H1 (cell line): ENCODE measurements at regions not wholly inside any gene's neighbourhood (a gene's known extent, or its start where the extent isn't known, plus 50 kb on each side); places are given as distances from the start of the nearest gene placed in this dataset.

Source experiments
- CTCF ChIA-PET: fragments of 300-600 bp; sonication (Branson Sonifier 250); formaldehyde crosslinking; loops from one replicate; lab custom pipeline; 2021; ENCODE audit not compliant: partially characterized antibody; lab: Charles Lee
- POLR2A ChIA-PET: fragments of 300-600 bp; sonication (Branson Sonifier 250); formaldehyde crosslinking; loops from one replicate; lab custom pipeline; 2021; ENCODE audit warnings: inconsistent platforms; ENCODE audit not compliant: partially characterized antibody; lab: Charles Lee
- DNase-seq, 2 experiments: peaks; one replicate each; pipeline versions ENCODE4 v3.0.0 to v3.0.0-alpha.2; 2010 to 2022; ENCODE audit warnings: low spot score in 2 of 2, low read depth in 1 of 2, mixed read lengths in 1 of 2
- FAIRE-seq: peaks from 2 replicates; lab custom pipeline; 2011; peaks lifted over from hg19 to GRCh38; lab: Jason Lieb, UNC
- H2AFZ ChIP-seq: 2 replicates; pipeline ENCODE4 v1.8.1; 2012; ENCODE audit warnings: low read length, inconsistent platforms
- H2AK5ac ChIP-seq: 2 replicates; pipeline ENCODE4 v1.6.1; 2013; ENCODE audit warnings: low read depth, low read length
- H2BK120ac ChIP-seq: replicated peaks from 2 replicates; pipeline ENCODE3; 2013; ENCODE audit warnings: low read depth, low read length, inconsistent platforms
- H2BK12ac ChIP-seq: 2 replicates; pipeline ENCODE4 v1.6.1; 2013; ENCODE audit warnings: low read depth, low read length
- H2BK15ac ChIP-seq: 2 replicates; pipeline ENCODE4 v1.6.1; 2013; ENCODE audit warnings: low read length
- H2BK20ac ChIP-seq: 2 replicates; pipeline ENCODE4 v1.6.1; 2013; ENCODE audit warnings: low read length
- H2BK5ac ChIP-seq: 2 replicates; pipeline ENCODE4 v1.6.1; 2013; ENCODE audit warnings: low read depth, low read length
- H3K14ac ChIP-seq: 2 replicates; pipeline ENCODE4 v1.6.1; 2013; ENCODE audit warnings: inconsistent platforms; ENCODE audit not compliant: insufficient read length
- H3K18ac ChIP-seq: 2 replicates; pipeline ENCODE4 v1.6.1; 2013; ENCODE audit warnings: low read length; ENCODE audit errors: extremely low read depth
- H3K23ac ChIP-seq: 2 replicates; pipeline ENCODE4 v1.6.1; 2013; ENCODE audit warnings: inconsistent platforms; ENCODE audit not compliant: insufficient read length
- H3K23me2 ChIP-seq: 2 replicates; pipeline ENCODE4 v1.6.1; 2013; ENCODE audit warnings: low read depth, low read length
- H3K27ac ChIP-seq: 2 replicates; pipeline ENCODE4 v1.6.1; 2011; ENCODE audit warnings: low read depth, low read length, inconsistent platforms
- H3K27me3 ChIP-seq, 4 experiments: replicated peaks in 1 of 4; 1 replicate in 1 of 4; 2 replicates in 3 of 4; pipeline versions ENCODE4 v1.6.1 to v1.8.1; 2011 to 2013; ENCODE audit warnings: low read length in 3 of 4, mild to moderate bottlenecking in 3 of 4, inconsistent platforms in 2 of 4, mixed read lengths in 2 of 4, moderate library complexity in 1 of 4; ENCODE audit not compliant: control insufficient read depth in 3 of 4, insufficient read depth in 3 of 4; ENCODE audit errors: extremely low read depth in 1 of 4
- H3K36me3 ChIP-seq, 4 experiments: 2 replicates each; pipeline versions ENCODE4 v1.6.1 to v1.8.1; 2011 to 2013; ENCODE audit warnings: mild to moderate bottlenecking in 4 of 4, low read length in 3 of 4, moderate library complexity in 2 of 4, control low read depth in 1 of 4, inconsistent platforms in 1 of 4; ENCODE audit not compliant: insufficient read depth in 4 of 4, control insufficient read depth in 2 of 4
- H3K4ac ChIP-seq: replicated peaks from 2 replicates; pipeline ENCODE3; 2013; ENCODE audit warnings: low read length, low read depth, mixed read lengths, inconsistent platforms; ENCODE audit not compliant: insufficient read length
- H3K4me1 ChIP-seq, 4 experiments: replicated peaks in 1 of 4; 1 replicate in 1 of 4; 2 replicates in 3 of 4; pipeline versions ENCODE4 v1.6.1 to v1.8.1; 2011 to 2013; ENCODE audit warnings: low read length in 3 of 4, inconsistent platforms in 2 of 4, mixed read lengths in 1 of 4; ENCODE audit not compliant: insufficient read depth in 4 of 4, control insufficient read depth in 3 of 4
- H3K4me2 ChIP-seq, 2 experiments: 2 replicates each; pipeline versions ENCODE4 v1.6.1 to v1.8.1; 2011 to 2013; ENCODE audit warnings: low read depth in 2 of 2, low read length in 2 of 2, control low read depth in 1 of 2, inconsistent platforms in 1 of 2, mild to moderate bottlenecking in 1 of 2; ENCODE audit not compliant: insufficient read depth in 1 of 2
- H3K4me3 ChIP-seq, 4 experiments: fragments of 200-600, 300-600 bp in 1 of 4; sonication (generic), shearing (Covaris generic), sonication (Bioruptor Twin) in 1 of 4; 2 replicates each; pipeline versions ENCODE4 v1.5.1 to v1.8.1; 2011 to 2016; ENCODE audit warnings: low read length in 4 of 4, low read depth in 3 of 4, control low read depth in 2 of 4, inconsistent platforms in 2 of 4, mild to moderate bottlenecking in 2 of 4, mixed read lengths in 1 of 4, moderate library complexity in 1 of 4; ENCODE audit not compliant: insufficient read depth in 2 of 4; ENCODE audit errors: extremely low read depth in 1 of 4
- H3K56ac ChIP-seq: replicated peaks from 2 replicates; pipeline ENCODE3; 2013; ENCODE audit warnings: low read depth, mild to moderate bottlenecking, mixed read lengths, low read length, inconsistent platforms; ENCODE audit not compliant: insufficient read length
- H3K79me1 ChIP-seq: 2 replicates; pipeline ENCODE4 v1.6.1; 2013; ENCODE audit warnings: low read depth, low read length, control low read depth
- H3K79me2 ChIP-seq, 2 experiments: 2 replicates each; pipeline versions ENCODE4 v1.6.1 to v1.8.1; 2012 to 2013; ENCODE audit warnings: low read length in 2 of 2, mild to moderate bottlenecking in 2 of 2, inconsistent platforms in 1 of 2; ENCODE audit not compliant: insufficient read depth in 2 of 2, control insufficient read depth in 1 of 2
- H3K9ac ChIP-seq, 4 experiments: replicated peaks in 1 of 4; 1 replicate in 1 of 4; 2 replicates in 3 of 4; pipeline versions ENCODE4 v1.6.1 to v1.8.1; 2011 to 2013; ENCODE audit warnings: low read depth in 3 of 4, low read length in 3 of 4, control low read depth in 2 of 4, mild to moderate bottlenecking in 2 of 4, moderate library complexity in 2 of 4, inconsistent platforms in 1 of 4; ENCODE audit errors: extremely low read depth in 1 of 4
- H3K9me3 ChIP-seq, 2 experiments: 2 replicates each; pipeline versions ENCODE4 v1.6.1 to v1.8.1; 2012 to 2013; ENCODE audit warnings: mild to moderate bottlenecking in 2 of 2, moderate library complexity in 2 of 2, control low read depth in 1 of 2, inconsistent platforms in 1 of 2, low read depth in 1 of 2, low read length in 1 of 2, mixed read lengths in 1 of 2; ENCODE audit not compliant: insufficient read depth in 2 of 2
- H4K20me1 ChIP-seq, 2 experiments: replicated peaks in 1 of 2; 2 replicates each; pipeline versions ENCODE3 to v1.8.1; 2011 to 2013; ENCODE audit warnings: inconsistent platforms in 2 of 2, low read length in 2 of 2, mild to moderate bottlenecking in 1 of 2; ENCODE audit not compliant: insufficient read depth in 2 of 2, control insufficient read depth in 1 of 2
- H4K5ac ChIP-seq: 2 replicates; pipeline ENCODE4 v1.6.1; 2013; ENCODE audit warnings: low read length, low read depth, mixed read lengths, inconsistent platforms; ENCODE audit not compliant: insufficient read length
- H4K8ac ChIP-seq: 2 replicates; pipeline ENCODE4 v1.8.0; 2013; ENCODE audit warnings: mild to moderate bottlenecking, moderate library complexity, low read length, inconsistent platforms; ENCODE audit not compliant: insufficient read depth; ENCODE audit errors: extremely low read depth
- H4K91ac ChIP-seq: replicated peaks from 2 replicates; pipeline ENCODE3; 2013; ENCODE audit warnings: low read length, mixed read lengths, inconsistent platforms; ENCODE audit not compliant: insufficient read length
- ASH2L ChIP-seq: fragments of 200-600, 300-600 bp; sonication (generic); IDR thresholded peaks from one replicate; pipeline ENCODE4 v1.7.1; 2017; ENCODE audit warnings: low read length
- BRCA1 ChIP-seq: IDR thresholded peaks from 2 replicates; pipeline ENCODE4 v1.6.1; 2012; ENCODE audit warnings: low read depth, low read length, improper control_type of control experiment
- CHD2 ChIP-seq: IDR thresholded peaks from 2 replicates; pipeline ENCODE4 v1.6.1; 2012; ENCODE audit warnings: low read length, improper control_type of control experiment
- GABPA ChIP-seq: IDR thresholded peaks from 2 replicates; pipeline ENCODE4 v1.6.1; 2011; ENCODE audit warnings: mild to moderate bottlenecking, low read length, moderate library complexity, borderline replicate concordance; ENCODE audit not compliant: insufficient read depth
- KDM1A ChIP-seq: fragments of 200-600, 300-600 bp; sonication (generic); IDR thresholded peaks from 2 replicates; pipeline ENCODE4 v1.7.1; 2016; ENCODE audit warnings: mild to moderate bottlenecking, low read length, borderline replicate concordance
- POU5F1 ChIP-seq: IDR thresholded peaks from 2 replicates; pipeline ENCODE4 v1.6.1; 2011; ENCODE audit warnings: low read depth, mild to moderate bottlenecking, low read length, moderate library complexity
- RAD21 ChIP-seq, 2 experiments: IDR thresholded peaks in 1 of 2; conservative IDR thresholded peaks in 1 of 2; 2 replicates each; pipeline ENCODE4 v1.6.1; 2011; ENCODE audit warnings: low read depth in 2 of 2, low read length in 2 of 2, improper control_type of control experiment in 1 of 2, inconsistent platforms in 1 of 2, mild to moderate bottlenecking in 1 of 2, moderate library complexity in 1 of 2
- SAP30 ChIP-seq: fragments of 300-600 bp; sonication (generic); IDR thresholded peaks from 2 replicates; pipeline ENCODE4 v1.7.1; 2012; ENCODE audit warnings: low read length, moderate library complexity, mild to moderate bottlenecking, inconsistent platforms; ENCODE audit not compliant: insufficient read depth, insufficient replicate concordance
- SIRT6 ChIP-seq: IDR thresholded peaks from one replicate; pipeline ENCODE4 v1.7.1; 2012; ENCODE audit warnings: low read length, inconsistent platforms
- SUZ12 ChIP-seq: fragments of 200-600 bp; sonication (generic); IDR thresholded peaks from 2 replicates; pipeline ENCODE4 v1.6.1; 2012; ENCODE audit warnings: mild to moderate bottlenecking, inconsistent platforms, low read length, moderate library complexity, mixed read lengths
- TBP ChIP-seq: IDR thresholded peaks from 2 replicates; pipeline ENCODE4 v1.6.1; 2011; ENCODE audit warnings: low read depth, low read length, improper control_type of control experiment
- TEAD4 ChIP-seq: IDR thresholded peaks from 2 replicates; pipeline ENCODE4 v1.6.1; 2012; ENCODE audit warnings: low read depth, low read length, inconsistent platforms, mixed read lengths
- WGBS, 2 experiments: shearing (Covaris generic) in 1 of 2; methylation state at CpG; one replicate each; pipeline versions ENCODE4 v1.1.6 to v1.1.7; 2013 to 2015; ENCODE audit warnings: low lambda C conversion rate in 2 of 2, mixed read lengths in 2 of 2, inconsistent platforms in 1 of 2, low coverage in 1 of 2, missing lambda C conversion rate in 1 of 2; ENCODE audit not compliant: insufficient replicate concordance in 2 of 2, insufficient coverage in 1 of 2, insufficient read length in 1 of 2; ENCODE audit errors: extremely low coverage in 1 of 2, missing lambda C conversion rate in 1 of 2; 5-methylcytosine and 5-hydroxymethylcytosine counted together
- TF ChIP-seq, protein P1 (sequence below): IDR thresholded peaks from 2 replicates; pipeline ENCODE4 v1.6.1; 2012; ENCODE audit warnings: low read length, inconsistent platforms

DNA sequence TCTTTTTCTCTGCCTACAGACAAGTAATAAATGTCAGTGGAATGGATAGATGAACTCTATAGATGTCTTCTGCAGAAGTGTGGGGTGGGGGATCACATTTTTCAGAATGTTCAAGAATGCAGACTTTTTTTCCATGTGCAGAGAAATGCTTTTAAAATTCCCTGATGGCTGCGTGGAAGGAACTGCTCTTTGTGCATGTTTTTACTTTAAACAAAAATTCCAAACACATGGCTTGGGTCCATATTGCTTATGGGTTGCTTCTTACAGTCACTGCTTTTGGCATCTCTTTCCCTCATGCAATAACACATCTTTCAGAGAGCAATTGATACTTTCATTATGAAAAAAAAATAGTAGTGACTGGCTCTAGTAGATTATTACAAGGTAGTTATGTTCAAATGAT lies 1053.6 kb downstream of the NLGN4Y start:
- Histone ChIP-seq H3K79me2 (no peaks in the 10 kb centered on the region), H3K23ac (no peak overlapping the region), H3K4me3 (no peak overlapping the region), H2AFZ (no peak overlapping the region), H3K18ac (no peak overlapping the region), H4K5ac (no peak overlapping the region), H2BK5ac (no peak overlapping the region), H4K20me1 (no peaks in the 10 kb centered on the region), H2BK15ac (no peak overlapping the region), H2BK12ac (no peak overlapping the region), H3K14ac (no peak overlapping the region), H3K4me1 (no peaks in the 10 kb centered on the region), H3K56ac (no peak overlapping the region), H3K4ac (no peak overlapping the region), H3K9me3 (no peaks in the 10 kb centered on the region), H2BK20ac (no peak overlapping the region), H4K8ac (no peak overlapping the region), H3K9ac (no peak overlapping the region), H3K23me2 (no peaks in the 10 kb centered on the region), H2BK120ac (no peak overlapping the region), H3K27me3 (no peaks in the 10 kb centered on the region), H4K91ac (no peak overlapping the region), H3K4me2 (no peak overlapping the region), H2AK5ac (no peak overlapping the region), H3K79me1 (no peaks in the 10 kb centered on the region), H3K36me3 (no peaks in the 10 kb centered on the region), H3K27ac (no peak overlapping the region)
- ChIA-PET POLR2A (no interaction called here), CTCF (interaction anchor here (0.7 kb wide), 1 partner anchor 22 kb away, joined by 7 read pairs; no protein-coding TSS in a partner anchor)
- 100% methylated on average over 1 of the region's 1 CpG; no CpG with 5 or more reads in 1 of the 2 experiments for WGBS, 2 experiments
- FAIRE-seq (peak; percentile 36), DNase-seq (no peak)
- no peak for TF ChIP-seq TEAD4
- TF ChIP-seq CHD2: no peak
- no peak for TF ChIP-seq KDM1A
- TF ChIP-seq GABPA: no peak
- TF ChIP-seq, protein P1, sequence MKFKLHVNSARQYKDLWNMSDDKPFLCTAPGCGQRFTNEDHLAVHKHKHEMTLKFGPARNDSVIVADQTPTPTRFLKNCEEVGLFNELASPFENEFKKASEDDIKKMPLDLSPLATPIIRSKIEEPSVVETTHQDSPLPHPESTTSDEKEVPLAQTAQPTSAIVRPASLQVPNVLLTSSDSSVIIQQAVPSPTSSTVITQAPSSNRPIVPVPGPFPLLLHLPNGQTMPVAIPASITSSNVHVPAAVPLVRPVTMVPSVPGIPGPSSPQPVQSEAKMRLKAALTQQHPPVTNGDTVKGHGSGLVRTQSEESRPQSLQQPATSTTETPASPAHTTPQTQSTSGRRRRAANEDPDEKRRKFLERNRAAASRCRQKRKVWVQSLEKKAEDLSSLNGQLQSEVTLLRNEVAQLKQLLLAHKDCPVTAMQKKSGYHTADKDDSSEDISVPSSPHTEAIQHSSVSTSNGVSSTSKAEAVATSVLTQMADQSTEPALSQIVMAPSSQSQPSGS: no peak
- no peak for TF ChIP-seq POU5F1
- no peak for TF ChIP-seq SUZ12
- no peak for TF ChIP-seq ASH2L
- no peak for TF ChIP-seq SAP30
- no peak for TF ChIP-seq RAD21 (IDR thresholded peaks at IDR 0.05 in 1 of 2, conservative IDR thresholded peaks at IDR 0.05 in 1 of 2; ENCODE audit: low read depth in 2 of 2, low read length in 2 of 2)
- TF ChIP-seq TBP: no peak
- no peak for TF ChIP-seq SIRT6
- no peak for TF ChIP-seq BRCA1
